GM12878 (cell line): ENCODE measurements at regions not wholly inside any gene's neighbourhood (a gene's known extent, or its start where the extent isn't known, plus 50 kb on each side); places are given as distances from the start of the nearest gene placed in this dataset.

Source experiments
- ATF3 ChIP-seq: IDR thresholded peaks from 2 replicates; pipeline ENCODE4 v1.6.1; 2011; ENCODE audit warnings: low read depth, mild to moderate bottlenecking, low read length, moderate library complexity, borderline replicate concordance; ENCODE audit errors: extremely low read depth
- E2F4 ChIP-seq: IDR thresholded peaks from 2 replicates; pipeline ENCODE4 v1.6.1; 2012; ENCODE audit warnings: low read depth, low read length, improper control_type of control experiment
- HDAC2 ChIP-seq: fragments of 200-600 bp; sonication (generic); IDR thresholded peaks from 2 replicates; pipeline ENCODE4 v1.6.1; 2017
- REST ChIP-seq: IDR thresholded peaks from 2 replicates; pipeline ENCODE4 v1.6.1; 2012; ENCODE audit warnings: mild to moderate bottlenecking, low read depth, low read length
- ZBTB4 ChIP-seq: fragments of 450-650 bp; formaldehyde crosslinking; IDR thresholded peaks from 2 replicates; pipeline ENCODE4 v1.4.0; 2022; ENCODE audit warnings: mild to moderate bottlenecking, moderate library complexity

- TF ChIP-seq ZBTB4 (no peak), ATF3 (no peak), HDAC2 (no peak), E2F4 (no peak), REST (no peak)
These were observed 193.3 kb upstream of the AGAP1 start (continued) for GRCh38 chr2:235300368-235301201.
